PC-9 (cell line): ENCODE measurements at regions not wholly inside any gene's neighbourhood (a gene's known extent, or its start where the extent isn't known, plus 50 kb on each side); places are given as distances from the start of the nearest gene placed in this dataset.

ENCODE experiments used
- EZH2 ChIP-seq: fragments of 200-600 bp; sonication (generic); IDR thresholded peaks from 2 replicates; pipeline ENCODE4 v1.8.0; 2017; ENCODE audit warnings: antibody characterized with exemption, low read depth
- TF ChIP-seq, protein P1 (sequence below): fragments of 200-600 bp; sonication (generic); conservative IDR thresholded peaks from 2 replicates; pipeline ENCODE4 v1.6.1; 2017; ENCODE audit warnings: mixed run types, antibody characterized with exemption, mild to moderate bottlenecking, moderate library complexity

DNA sequence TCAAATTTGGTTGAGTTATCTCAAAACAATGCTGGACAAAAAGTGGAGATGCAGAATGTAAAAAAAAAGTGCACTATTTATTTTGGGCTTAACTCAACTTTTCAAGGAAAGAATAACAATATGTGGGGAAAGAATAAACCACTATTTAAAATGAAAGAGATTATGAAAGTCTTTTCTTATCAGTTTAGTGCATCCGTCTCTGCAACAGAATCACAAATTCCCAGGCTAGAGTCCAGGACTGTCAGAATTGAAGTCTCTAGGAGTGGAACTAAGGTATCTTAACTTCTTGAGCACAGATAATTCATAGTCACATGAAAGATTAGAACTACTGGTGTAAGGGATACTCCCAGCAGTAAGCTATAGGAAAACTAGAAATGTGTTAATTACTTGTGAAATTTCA lies 1200.3 kb upstream of the LRRN3 start:
- TF ChIP-seq, protein P1, sequence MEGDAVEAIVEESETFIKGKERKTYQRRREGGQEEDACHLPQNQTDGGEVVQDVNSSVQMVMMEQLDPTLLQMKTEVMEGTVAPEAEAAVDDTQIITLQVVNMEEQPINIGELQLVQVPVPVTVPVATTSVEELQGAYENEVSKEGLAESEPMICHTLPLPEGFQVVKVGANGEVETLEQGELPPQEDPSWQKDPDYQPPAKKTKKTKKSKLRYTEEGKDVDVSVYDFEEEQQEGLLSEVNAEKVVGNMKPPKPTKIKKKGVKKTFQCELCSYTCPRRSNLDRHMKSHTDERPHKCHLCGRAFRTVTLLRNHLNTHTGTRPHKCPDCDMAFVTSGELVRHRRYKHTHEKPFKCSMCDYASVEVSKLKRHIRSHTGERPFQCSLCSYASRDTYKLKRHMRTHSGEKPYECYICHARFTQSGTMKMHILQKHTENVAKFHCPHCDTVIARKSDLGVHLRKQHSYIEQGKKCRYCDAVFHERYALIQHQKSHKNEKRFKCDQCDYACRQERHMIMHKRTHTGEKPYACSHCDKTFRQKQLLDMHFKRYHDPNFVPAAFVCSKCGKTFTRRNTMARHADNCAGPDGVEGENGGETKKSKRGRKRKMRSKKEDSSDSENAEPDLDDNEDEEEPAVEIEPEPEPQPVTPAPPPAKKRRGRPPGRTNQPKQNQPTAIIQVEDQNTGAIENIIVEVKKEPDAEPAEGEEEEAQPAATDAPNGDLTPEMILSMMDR, result no peak
- no peak for TF ChIP-seq EZH2
